Muscle layer of duodenum (tissue), 2 donors: ENCODE measurements at regions not wholly inside any gene's neighbourhood (a gene's known extent, or its start where the extent isn't known, plus 50 kb on each side); places are given as distances from the start of the nearest gene placed in this dataset.

ENCODE experiments used
- H3K27ac ChIP-seq: one replicate; pipeline ENCODE4 v1.7.0; 2013; ENCODE audit warnings: mild to moderate bottlenecking, low read length
- H3K27me3 ChIP-seq: one replicate; pipeline ENCODE4 v1.7.0; 2013; ENCODE audit warnings: low read depth, mild to moderate bottlenecking, control low read depth, low read length
- H3K36me3 ChIP-seq, 2 donors: one replicate each; pipeline ENCODE4 v1.7.0; 2013; ENCODE audit warnings: low read length in 2 of 2, control low read depth in 1 of 2, mild to moderate bottlenecking in 1 of 2; ENCODE audit not compliant: insufficient read depth in 2 of 2, control insufficient read depth in 1 of 2
- H3K4me1 ChIP-seq, 2 donors: one replicate each; pipeline ENCODE4 v1.7.0; 2013; ENCODE audit warnings: low read length in 2 of 2, mild to moderate bottlenecking in 2 of 2, control low read depth in 1 of 2, moderate library complexity in 1 of 2; ENCODE audit not compliant: insufficient read depth in 2 of 2, control insufficient read depth in 1 of 2
- H3K4me3 ChIP-seq, 2 donors: one replicate each; pipeline ENCODE4 v1.7.0; 2013; ENCODE audit warnings: low read length in 2 of 2, low read depth in 1 of 2, mild to moderate bottlenecking in 1 of 2
- H3K9me3 ChIP-seq, 2 donors: one replicate each; pipeline ENCODE4 v1.7.0; 2013; ENCODE audit warnings: low read length in 2 of 2, control low read depth in 1 of 2, mild to moderate bottlenecking in 1 of 2; ENCODE audit not compliant: control insufficient read depth in 1 of 2
- donor health status: healthy.

DNA sequence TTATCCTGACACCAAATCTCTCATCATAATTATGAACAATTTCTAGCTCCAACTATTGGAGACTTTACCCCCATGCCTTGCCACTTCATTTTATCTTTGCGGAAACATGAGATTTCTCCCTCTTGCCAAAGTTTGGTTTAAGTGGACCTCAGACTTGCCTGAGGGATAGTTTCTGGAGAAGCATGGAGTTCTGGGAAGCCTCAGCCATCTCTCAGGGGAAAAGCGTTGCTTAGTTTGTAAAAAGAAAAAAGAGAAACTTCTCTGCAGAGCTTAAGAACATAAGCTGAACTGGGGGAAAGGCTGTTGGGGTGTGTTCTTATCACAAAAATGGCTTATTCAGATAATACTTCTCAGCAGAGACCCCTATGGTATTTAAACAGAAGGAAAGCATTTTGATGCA is 347.4 kb upstream of the ADAMTS9 start:
- Histone ChIP-seq H3K4me3 (no peak overlapping the region), H3K27ac (no peak overlapping the region), H3K9me3 (no peaks in the 10 kb centered on the region), H3K36me3 (no peaks in the 10 kb centered on the region), H3K27me3 (no peaks in the 10 kb centered on the region), H3K4me1 (no peaks in the 10 kb centered on the region)

DNA sequence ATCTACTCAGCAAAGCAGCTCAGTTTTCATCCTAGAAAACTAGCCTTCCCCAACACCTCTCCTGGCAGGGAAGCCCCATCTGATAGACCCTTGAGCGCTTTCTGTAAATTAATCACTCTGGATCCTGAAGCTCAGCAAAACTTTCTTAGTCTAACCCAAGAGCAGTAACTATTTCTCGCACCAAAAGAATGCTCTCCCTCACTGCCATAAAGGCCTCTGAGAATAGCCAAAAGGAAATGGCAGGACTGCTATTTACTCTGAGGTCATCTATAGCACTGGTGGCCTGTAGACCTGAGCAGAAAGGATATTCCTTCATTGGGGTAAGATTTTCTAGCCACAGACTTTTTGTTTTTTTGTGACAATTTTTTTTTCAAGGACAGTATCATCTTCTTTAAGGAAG is 345.8 kb upstream of the ADAMTS9 start:
- H3K9me3 ChIP-seq, result no peaks in the 10 kb centered on the region
- no peaks in the 10 kb centered on the region for H3K27me3 ChIP-seq
- no peaks in the 10 kb centered on the region for H3K4me1 ChIP-seq
- no peaks in the 10 kb centered on the region for H3K36me3 ChIP-seq
- no peak overlapping the region for H3K4me3 ChIP-seq
- no peak overlapping the region for H3K27ac ChIP-seq

DNA sequence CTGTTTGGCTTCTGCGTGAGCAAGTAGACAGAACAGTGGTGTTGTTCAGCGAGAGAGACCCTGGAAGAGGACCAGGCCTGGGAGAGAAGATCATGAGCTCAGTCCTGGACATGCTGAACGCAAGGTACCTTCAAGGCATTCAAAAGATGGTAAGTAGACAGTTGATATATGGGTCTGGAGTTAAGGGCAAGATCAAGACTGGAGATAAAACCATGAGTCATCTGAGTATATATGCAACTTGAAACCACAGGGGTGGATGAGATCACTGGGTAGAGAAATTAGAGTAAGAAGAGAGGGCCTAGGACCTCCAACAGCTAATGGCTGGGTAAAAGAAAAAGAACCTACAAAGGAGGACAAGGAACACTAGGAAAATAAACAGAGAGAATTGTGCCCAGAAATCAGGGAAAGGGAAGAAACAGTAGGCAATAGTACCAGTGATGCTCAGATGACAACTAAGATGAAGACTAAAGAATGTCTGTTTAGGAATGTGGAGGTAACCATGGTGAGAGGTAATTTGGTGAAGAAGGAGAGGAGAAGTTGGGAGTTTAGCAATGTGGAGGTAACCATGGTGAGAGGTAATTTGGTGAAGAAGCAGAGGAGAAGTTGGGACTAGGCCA is 343.2 kb upstream of the ADAMTS9 start:
- Histone ChIP-seq H3K36me3 (no peaks in the 10 kb centered on the region), H3K27me3 (no peaks in the 10 kb centered on the region), H3K9me3 (no peaks in the 10 kb centered on the region), H3K4me3 (no peak overlapping the region), H3K27ac (no peak overlapping the region), H3K4me1 (no peaks in the 10 kb centered on the region)

DNA sequence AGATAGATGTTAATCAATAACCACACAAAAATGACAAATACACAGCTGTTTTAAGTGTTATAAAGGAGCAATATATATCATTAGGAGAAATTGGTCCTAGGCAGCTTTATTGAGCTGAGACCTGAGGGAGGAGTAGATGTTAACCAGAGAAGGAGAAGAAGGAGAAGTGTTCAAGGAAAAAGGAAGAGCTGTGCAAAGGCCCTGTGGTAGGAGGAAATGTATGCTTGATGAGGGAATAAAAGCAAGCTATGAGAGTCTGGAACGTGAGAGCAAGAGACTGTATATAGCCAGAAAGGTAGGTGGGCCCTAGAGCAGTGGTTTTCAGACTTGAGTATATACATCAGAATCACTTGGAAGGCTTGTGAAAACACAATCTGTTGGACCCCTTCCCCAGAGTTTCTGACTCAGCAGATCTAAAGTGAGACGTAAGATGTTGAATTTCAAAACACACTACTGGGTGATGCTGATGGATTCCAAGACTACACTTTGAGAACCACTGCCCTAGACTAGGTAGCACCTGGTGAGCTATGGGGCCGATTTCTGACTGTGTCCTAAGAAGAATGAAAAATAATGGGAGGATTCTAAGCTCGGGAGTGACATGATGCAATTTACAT is 342.3 kb upstream of the ADAMTS9 start:
- no peak overlapping the region for H3K27ac ChIP-seq
- no peaks in the 10 kb centered on the region for H3K27me3 ChIP-seq
- no peaks in the 10 kb centered on the region for H3K9me3 ChIP-seq
- no peaks in the 10 kb centered on the region for H3K4me1 ChIP-seq
- H3K4me3 ChIP-seq, result no peak overlapping the region
- H3K36me3 ChIP-seq, result no peaks in the 10 kb centered on the region

DNA sequence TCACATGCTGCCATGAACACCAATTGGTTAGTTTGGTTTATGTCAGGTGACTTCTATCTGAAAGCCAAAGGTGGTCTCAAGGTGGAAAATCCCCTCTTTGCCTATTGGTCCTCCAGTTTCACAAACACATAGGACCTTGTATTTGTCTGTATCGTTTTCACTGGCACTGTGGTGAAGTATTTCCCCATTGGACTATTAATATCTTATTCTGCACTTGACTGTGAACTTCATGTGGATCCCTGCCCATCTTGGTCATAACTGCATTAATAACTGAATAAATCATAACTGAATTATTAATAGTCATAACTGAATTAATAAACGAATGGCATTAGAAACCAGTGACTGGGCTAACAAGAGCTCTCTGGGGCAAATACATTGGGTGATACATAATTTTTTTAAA is 341.3 kb upstream of the ADAMTS9 start:
- Histone ChIP-seq H3K4me3 (no peak overlapping the region), H3K27ac (no peak overlapping the region), H3K36me3 (no peaks in the 10 kb centered on the region), H3K4me1 (no peaks in the 10 kb centered on the region), H3K9me3 (no peaks in the 10 kb centered on the region), H3K27me3 (no peaks in the 10 kb centered on the region)

DNA sequence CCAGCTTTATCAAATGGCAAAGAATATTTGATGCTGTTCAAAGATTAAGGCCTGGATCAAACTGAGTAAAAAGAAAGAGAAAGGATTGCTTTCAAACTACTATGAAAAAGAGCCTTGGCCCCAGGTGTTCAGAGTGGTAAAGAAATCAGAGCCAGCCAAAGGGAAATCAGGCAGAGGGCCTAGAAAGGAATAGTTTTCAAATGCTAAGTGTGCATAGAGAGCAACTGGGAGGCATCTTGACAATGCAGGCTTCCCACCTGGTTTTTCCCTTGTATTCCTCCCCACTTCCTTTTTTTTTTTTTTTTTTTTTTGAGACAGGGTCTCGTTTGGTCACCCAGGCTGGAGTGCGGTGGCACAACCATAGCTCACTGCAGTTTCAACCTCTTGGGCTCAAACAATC is 340.2 kb upstream of the ADAMTS9 start:
- Histone ChIP-seq H3K27me3 (no peaks in the 10 kb centered on the region), H3K36me3 (no peaks in the 10 kb centered on the region), H3K27ac (no peak overlapping the region), H3K4me1 (no peaks in the 10 kb centered on the region), H3K4me3 (no peak overlapping the region), H3K9me3 (no peaks in the 10 kb centered on the region)

DNA sequence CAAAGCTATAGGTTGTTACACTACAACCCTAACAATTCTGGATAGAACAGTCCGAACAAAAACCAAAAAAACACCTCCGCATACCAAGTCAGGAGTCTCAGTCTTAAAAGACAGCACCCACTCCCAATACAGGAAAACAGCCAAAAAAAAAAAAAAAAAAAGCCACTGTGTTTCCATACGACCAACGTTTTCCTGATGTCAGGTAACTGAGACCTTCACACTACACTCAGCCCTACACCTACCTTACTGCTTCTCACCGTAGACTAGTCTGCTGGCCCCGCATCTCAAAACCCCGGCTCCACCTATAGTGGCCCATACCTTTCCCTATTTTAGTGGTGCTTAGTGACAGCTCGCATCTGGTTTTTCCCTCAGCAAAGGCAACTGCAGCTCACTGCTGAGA is 339.5 kb upstream of the ADAMTS9 start:
- no peaks in the 10 kb centered on the region for H3K9me3 ChIP-seq
- no peaks in the 10 kb centered on the region for H3K36me3 ChIP-seq
- H3K27ac ChIP-seq, result no peak overlapping the region
- H3K4me1 ChIP-seq, result no peaks in the 10 kb centered on the region
- H3K4me3 ChIP-seq, result no peak overlapping the region
- no peaks in the 10 kb centered on the region for H3K27me3 ChIP-seq

DNA sequence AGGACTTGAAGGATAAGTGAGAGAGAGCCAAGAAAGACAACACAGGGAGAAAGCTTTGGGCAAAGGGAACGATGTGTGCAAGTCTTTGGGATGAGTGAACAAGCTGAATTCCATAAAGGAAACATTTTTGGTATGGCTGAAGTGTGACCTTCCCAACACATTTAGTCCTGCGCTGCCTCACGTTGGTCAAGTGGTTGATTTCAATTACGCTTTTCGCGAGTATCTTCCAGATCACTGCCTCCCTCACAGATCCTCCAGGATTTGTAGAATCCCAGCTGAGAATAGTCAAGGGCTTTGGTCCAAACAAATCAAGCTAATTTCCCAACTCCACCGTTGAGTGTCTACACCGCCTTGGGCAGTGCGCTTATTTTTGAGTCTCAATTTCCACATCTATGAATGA is 338.4 kb upstream of the ADAMTS9 start:
- Histone ChIP-seq H3K4me3 (no peak overlapping the region), H3K36me3 (no peaks in the 10 kb centered on the region), H3K27ac (no peak overlapping the region), H3K4me1 (no peaks in the 10 kb centered on the region), H3K27me3 (no peaks in the 10 kb centered on the region), H3K9me3 (no peaks in the 10 kb centered on the region)

DNA sequence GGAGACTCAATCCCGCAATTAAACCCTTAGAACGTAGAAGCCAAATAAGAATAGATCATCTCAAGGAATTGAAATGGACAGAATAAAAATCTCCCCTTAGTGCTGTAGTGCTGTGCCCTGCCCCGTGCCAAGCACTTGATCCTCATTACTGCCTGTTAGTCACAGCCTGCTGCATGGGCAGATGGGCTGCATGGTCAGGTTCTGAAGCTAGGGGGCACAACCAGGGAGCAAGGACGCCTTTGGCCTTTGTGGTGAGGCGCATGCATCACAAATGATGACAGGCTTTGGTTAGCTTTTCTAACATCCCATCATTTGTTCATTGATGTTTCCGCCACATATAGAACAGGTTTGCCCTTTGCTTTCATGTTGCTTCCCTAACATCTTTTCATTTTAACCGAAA is 336.3 kb upstream of the ADAMTS9 start:
- Histone ChIP-seq H3K36me3 (no peaks in the 10 kb centered on the region), H3K9me3 (no peaks in the 10 kb centered on the region), H3K4me3 (no peak overlapping the region), H3K27ac (no peak overlapping the region), H3K27me3 (no peaks in the 10 kb centered on the region), H3K4me1 (no peaks in the 10 kb centered on the region)

DNA sequence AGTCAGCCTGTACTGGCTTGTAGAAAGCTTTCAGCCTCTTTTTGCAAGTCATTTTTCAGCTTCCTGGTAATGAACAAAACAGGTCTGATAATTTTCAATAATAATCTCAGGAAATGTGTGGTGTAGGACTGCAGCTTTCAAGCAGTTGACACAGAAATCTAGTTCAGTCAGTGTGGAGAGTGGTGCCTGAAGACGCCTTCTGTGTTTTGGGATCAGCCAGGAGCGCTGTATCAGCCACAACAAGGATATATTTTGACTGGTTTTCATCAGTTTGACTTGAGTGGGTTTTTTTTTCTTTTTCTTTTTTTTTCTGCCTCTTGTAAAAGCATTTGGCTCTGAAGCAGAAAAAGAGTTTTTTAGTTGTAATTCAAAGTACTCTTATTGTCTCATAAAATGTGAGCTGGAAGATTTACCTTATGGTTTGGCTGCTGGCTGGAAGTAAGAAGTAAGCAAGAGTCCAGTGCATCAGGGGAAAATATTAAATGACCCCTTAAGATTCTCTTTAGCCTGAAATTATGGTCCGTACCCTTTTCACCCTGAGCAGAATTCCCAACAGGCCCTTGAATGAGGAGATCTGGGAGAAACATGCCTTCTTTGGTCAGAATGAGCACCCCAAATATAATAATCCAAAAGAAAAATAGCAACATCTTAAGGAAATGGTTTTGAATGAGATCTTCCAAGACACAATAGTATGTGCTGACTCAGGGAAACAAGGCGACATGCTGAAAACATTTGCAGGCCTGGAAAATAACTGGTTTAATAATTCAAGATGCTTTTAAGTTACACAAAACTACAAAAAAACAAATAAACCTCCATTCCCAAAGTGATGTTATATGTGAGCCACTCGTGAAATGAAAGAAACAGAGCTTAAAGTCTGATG is 332.7 kb upstream of the ADAMTS9 start:
- Histone ChIP-seq H3K4me1 (no peaks in the 10 kb centered on the region), H3K27ac (no peak overlapping the region), H3K27me3 (no peaks in the 10 kb centered on the region), H3K36me3 (no peaks in the 10 kb centered on the region), H3K4me3 (no peak overlapping the region), H3K9me3 (no peaks in the 10 kb centered on the region)

DNA sequence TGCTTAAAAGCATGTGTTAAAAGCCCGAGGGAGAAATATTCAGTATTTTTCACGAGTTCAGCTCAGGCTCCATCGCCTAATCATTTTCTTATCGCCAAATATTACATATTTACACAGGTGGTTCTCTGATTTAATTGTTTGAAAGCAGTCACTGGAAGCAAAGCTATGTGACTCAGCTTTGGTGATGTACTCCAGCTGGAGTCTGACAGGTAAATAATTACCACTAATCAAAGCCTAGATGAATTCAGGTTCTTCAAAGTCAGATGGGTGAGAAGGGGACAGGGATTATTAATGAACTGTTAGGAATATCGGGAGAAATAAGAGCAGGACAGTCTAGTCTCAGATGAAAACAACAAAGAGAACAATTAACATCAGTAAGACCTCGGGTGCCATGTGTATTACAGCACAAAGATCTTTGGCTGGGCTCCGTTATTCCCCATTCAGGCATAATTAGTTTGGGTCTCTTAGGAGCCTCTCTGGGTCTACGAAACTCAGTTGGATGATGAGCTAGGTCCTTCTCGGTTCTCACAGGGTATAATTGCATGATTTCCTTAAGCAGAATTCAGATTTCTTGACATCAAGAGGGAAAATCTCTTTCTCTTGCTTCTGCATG is 331.7 kb upstream of the ADAMTS9 start:
- H3K4me1 ChIP-seq, result no peaks in the 10 kb centered on the region
- H3K9me3 ChIP-seq, result no peaks in the 10 kb centered on the region
- H3K36me3 ChIP-seq, result no peaks in the 10 kb centered on the region
- H3K27ac ChIP-seq, result no peak overlapping the region
- H3K27me3 ChIP-seq, result no peaks in the 10 kb centered on the region
- no peak overlapping the region for H3K4me3 ChIP-seq
